ENCODE measurements at regions not wholly inside any gene's neighbourhood (a gene's known extent, or its start where the extent isn't known, plus 50 kb on each side); places are given as distances from the start of the nearest gene placed in this dataset.
"Not testable (repeated sequence)": the region's sequence is repeated elsewhere in the genome, so short reads cannot be mapped to it uniquely, and the experiment has no call there.

GRCh38 chr14:21788687-21789086 lies 115.1 kb upstream of the OR4E1 start:
- DNase-seq (ENCODE audit: low read depth in 4 of 4, low spot score in 1 of 4): not testable (repeated sequence)

- not testable (repeated sequence) for DNase-seq (ENCODE audit: low read depth in 4 of 4, low spot score in 1 of 4)
Measured at GRCh38 chr14:21787242-21787641, 113.6 kb upstream of the OR4E1 start.

- DNase-seq (ENCODE audit: low read depth in 4 of 4, low spot score in 1 of 4): no peak
Measured at GRCh38 chr14:21781543-21781942, 107.9 kb upstream of the OR4E1 start.

GRCh38 chr14:21780429-21781084 lies 106.9 kb upstream of the OR4E1 start:
- no peak for DNase-seq (ENCODE audit: low read depth in 4 of 4, low spot score in 1 of 4)

- no peak for DNase-seq (ENCODE audit: low read depth in 4 of 4, low spot score in 1 of 4)
Measured at GRCh38 chr14:21771671-21772070, 98.1 kb upstream of the OR4E1 start.

- no peak for DNase-seq (ENCODE audit: low read depth in 4 of 4, low spot score in 1 of 4)
Measured at GRCh38 chr14:21768875-21769257, 95.2 kb upstream of the OR4E1 start.

GRCh38 chr14:21768116-21768874 lies 94.7 kb upstream of the OR4E1 start:
- DNase-seq (ENCODE audit: low read depth in 4 of 4, low spot score in 1 of 4): no peak

- DNase-seq (ENCODE audit: low read depth in 4 of 4, low spot score in 1 of 4): not testable (repeated sequence)
Measured at GRCh38 chr14:21760360-21760759, 86.7 kb upstream of the OR4E1 start.

- no peak for DNase-seq (ENCODE audit: low read depth in 4 of 4, low spot score in 1 of 4)
Measured at GRCh38 chr14:21749306-21749868, 75.8 kb upstream of the OR4E1 start.

GRCh38 chr14:21748869-21749303 lies 75.3 kb upstream of the OR4E1 start:
- DNase-seq (ENCODE audit: low read depth in 4 of 4, low spot score in 1 of 4): peak in 1 of 4 experiments; percentile 40

GRCh38 chr14:21735639-21736307 lies 62.2 kb upstream of the OR4E1 start:
- no peak for DNase-seq (ENCODE audit: low read depth in 4 of 4, low spot score in 1 of 4)

- DNase-seq (ENCODE audit: low read depth in 4 of 4, low spot score in 1 of 4): no peak
Measured at GRCh38 chr14:21735200-21735599, 61.6 kb upstream of the OR4E1 start.

GRCh38 chr14:21734457-21735074 lies 60.9 kb upstream of the OR4E1 start:
- DNase-seq (ENCODE audit: low read depth in 4 of 4, low spot score in 1 of 4): no peak

- no peak for DNase-seq (ENCODE audit: low read depth in 4 of 4, low spot score in 1 of 4)
Measured at GRCh38 chr14:21729703-21730233, 56.1 kb upstream of the OR4E1 start.

GRCh38 chr14:21725250-21725649 lies 51.6 kb upstream of the OR4E1 start:
- DNase-seq (ENCODE audit: low read depth in 4 of 4, low spot score in 1 of 4): no peak

- no peak for DNase-seq (ENCODE audit: low read depth in 4 of 4, low spot score in 1 of 4)
Measured at GRCh38 chr14:21724090-21724973, 50.7 kb upstream of the OR4E1 start.

- DNase-seq (ENCODE audit: low read depth in 4 of 4, low spot score in 1 of 4): peak in 2 of 4 experiments; percentile 9 to 29
Measured at GRCh38 chr14:21723431-21724045, 49.9 kb upstream of the OR4E1 start.
